GM10266 (cell line): ENCODE measurements at regions not wholly inside any gene's neighbourhood (a gene's known extent, or its start where the extent isn't known, plus 50 kb on each side); places are given as distances from the start of the nearest gene placed in this dataset.

Source experiments
- DNase-seq: peaks from one replicate; pipeline ENCODE4 v3.0.0; 2012; ENCODE audit errors: extremely low spot score
- TF ChIP-seq, protein P1 (sequence below): IDR thresholded peaks from 2 replicates; pipeline ENCODE4 v1.5.1; 2012; ENCODE audit warnings: mild to moderate bottlenecking, low read depth; ENCODE audit not compliant: control insufficient read depth, insufficient read depth; ENCODE audit errors: missing control alignments

DNA sequence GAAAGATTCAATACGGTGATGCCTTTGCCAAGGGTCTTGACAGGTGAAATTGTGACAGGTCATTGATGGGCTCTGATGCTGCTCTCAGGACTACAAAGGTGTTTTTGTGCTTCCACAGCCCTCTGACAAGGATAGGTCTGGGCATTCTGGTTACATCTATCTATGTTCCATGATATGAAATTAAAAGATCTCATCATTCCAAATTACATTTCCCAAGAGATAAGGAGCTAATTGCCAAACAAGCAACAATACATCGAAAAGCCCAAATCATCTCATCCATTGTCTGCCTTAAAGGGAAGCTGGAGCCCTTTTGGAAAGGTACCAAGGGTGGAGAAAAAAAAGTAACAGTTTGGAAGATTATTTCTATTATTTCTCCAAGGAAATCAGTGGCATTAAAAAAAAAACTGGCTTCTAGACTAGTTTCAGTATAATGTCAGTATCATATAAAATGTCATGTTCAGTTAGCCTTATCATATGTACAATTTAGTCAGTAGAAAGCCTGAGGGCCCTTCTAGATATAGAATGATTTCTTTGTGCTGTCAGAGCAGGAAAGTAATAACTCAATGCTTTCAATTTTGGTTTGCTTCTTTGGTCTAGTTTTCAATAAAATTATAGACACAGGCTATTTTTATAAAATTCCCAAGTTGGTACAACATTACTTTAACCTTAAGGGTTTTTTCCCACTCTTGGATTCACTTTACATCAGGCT, 224.5 kb upstream of the GPRIN3 start:
- TF ChIP-seq, protein P1, sequence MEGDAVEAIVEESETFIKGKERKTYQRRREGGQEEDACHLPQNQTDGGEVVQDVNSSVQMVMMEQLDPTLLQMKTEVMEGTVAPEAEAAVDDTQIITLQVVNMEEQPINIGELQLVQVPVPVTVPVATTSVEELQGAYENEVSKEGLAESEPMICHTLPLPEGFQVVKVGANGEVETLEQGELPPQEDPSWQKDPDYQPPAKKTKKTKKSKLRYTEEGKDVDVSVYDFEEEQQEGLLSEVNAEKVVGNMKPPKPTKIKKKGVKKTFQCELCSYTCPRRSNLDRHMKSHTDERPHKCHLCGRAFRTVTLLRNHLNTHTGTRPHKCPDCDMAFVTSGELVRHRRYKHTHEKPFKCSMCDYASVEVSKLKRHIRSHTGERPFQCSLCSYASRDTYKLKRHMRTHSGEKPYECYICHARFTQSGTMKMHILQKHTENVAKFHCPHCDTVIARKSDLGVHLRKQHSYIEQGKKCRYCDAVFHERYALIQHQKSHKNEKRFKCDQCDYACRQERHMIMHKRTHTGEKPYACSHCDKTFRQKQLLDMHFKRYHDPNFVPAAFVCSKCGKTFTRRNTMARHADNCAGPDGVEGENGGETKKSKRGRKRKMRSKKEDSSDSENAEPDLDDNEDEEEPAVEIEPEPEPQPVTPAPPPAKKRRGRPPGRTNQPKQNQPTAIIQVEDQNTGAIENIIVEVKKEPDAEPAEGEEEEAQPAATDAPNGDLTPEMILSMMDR, result no peak
- DNase-seq, result no peak

DNA sequence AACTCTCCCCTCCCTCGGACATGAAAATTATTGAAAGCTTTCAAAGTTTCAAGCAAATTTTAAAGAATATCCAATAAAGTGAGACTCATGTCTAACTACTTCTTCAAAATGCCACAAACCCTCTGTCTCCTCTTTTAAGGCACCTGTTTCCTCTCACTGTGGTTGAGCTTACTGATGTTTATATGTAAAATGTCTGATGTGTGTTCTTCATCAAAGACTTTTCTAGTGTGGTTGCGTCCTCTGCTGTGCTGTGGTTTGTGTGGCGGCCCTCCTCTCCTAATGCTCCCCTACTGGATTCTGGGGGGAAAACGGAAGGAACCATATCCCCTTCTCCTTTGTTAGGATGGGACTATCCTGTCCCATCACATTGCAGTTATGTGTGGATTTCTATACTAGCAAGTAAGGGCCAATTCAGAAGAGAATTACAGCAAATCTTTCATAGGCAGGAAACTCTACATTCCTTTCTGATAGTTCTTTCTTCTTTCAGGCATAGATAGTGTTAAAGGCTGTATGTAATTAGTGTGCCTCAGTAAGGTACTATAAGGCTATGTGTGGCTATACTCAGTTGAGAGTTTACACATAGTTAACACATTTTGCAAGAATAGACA, 221.0 kb upstream of the GPRIN3 start:
- DNase-seq, result no peak
- TF ChIP-seq, protein P1, result no peak

DNA sequence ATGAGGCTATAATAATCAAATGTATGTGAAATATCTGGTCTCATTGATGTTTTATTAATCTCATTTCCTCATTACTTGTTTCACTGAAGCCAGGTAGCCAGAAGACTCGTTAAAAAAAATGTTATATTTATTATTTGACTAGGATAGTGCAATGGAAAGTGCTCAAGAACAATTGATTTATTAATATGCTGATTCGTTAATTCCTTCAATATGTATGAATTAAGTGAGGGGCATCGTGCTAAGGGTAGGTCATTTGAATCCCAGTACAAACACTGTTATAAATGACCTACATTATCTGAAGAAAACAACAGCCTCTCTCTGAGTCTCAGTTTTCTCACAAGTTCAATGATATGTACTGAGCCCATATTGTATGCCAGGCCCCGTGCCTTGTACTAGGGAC, 214.2 kb upstream of the GPRIN3 start:
- TF ChIP-seq, protein P1, result no peak
- no peak for DNase-seq

DNA sequence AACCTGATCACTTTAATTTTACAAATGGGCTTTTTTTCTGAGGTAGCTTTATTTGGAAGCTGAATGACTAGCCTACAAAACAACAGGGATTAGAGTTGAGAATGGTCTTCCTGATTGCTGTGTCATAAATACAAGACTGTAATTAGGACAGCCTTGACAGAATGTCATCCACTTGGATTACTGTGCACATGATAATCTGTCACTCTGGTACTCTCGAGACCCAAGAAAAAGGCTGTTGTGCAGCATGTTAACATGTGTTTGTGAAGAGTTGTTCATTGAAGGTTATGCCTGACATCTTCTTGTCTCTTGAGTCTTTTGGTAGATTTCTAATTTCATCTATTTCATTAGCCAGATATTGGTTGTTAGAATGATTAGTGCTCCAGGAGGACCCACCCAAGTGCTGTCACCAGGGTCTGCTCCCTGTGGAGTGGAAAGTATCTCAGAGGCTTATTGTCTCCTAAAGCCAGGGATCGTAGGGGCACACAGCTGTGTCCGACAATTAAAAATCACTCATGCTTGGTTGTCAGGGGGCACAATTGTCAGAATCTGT, 212.2 kb upstream of the GPRIN3 start:
- TF ChIP-seq, protein P1, result no peak

DNA sequence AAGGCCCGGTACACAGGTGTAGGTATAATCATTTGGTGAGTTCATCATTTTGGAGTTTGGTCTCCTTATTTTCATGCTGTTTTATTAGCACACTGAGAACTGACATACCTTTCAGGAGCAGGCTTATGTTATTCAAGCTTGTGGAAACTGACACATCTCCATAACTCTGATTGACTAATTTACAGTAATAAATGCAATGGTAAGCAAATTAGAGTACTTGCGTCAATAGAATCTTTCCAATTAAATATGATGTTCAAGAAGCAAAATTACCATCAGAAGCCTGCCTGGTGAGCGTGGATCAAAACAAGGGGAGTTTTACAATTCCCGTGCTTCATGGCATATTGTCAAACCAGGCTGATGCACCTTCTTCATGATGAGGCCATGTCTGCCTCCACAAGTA, 210.7 kb upstream of the GPRIN3 start:
- TF ChIP-seq, protein P1, result no peak
- no peak for DNase-seq

More for the DNA sequence above, 212.2 kb upstream of the GPRIN3 start:
- no peak for DNase-seq

DNA sequence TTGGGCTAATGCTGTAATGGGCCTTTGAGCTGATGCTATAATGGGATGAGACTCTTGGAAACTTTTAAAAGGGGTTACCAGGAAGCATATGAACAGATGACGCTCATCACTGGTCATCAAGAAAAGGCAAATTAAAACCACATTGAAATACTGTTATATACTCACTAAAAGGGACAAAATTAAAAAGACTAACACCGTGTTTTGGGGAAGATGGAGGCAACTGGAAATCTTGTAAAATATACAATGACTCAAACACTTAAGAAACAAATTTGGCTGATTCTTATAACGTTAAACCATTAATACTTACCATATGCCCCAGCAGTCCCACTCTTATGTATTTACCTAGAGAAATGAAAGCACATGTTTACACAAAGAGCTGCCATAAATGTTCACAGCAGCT, 207.2 kb upstream of the GPRIN3 start:
- DNase-seq, result no peak
- TF ChIP-seq, protein P1, result no peak

DNA sequence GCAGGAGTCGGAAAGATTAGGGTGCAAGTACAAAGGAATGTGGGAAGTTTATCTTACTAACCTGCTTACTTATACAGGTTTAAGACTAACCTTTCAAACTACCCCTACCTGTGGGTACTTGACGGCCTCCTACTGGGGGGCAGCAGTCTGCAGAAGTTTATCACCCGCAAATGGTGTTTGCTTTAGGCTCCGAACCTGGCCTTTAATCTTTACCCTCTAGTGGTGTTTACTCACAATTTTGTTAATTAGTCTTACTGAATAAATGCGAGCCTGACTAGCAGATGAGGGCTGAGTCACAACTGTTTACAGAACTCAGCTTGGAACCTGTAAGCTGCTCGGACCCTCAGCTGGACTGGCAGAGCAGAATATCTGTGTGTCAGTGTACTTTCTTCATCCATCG, 204.2 kb upstream of the GPRIN3 start:
- DNase-seq, result no peak
- TF ChIP-seq, protein P1, result no peak
